GM06990 (cell line): ENCODE measurements at regions not wholly inside any gene's neighbourhood (a gene's known extent, or its start where the extent isn't known, plus 50 kb on each side); places are given as distances from the start of the nearest gene placed in this dataset.

Source experiments
- DNase-seq: peaks from one replicate; pipeline ENCODE4 v3.0.0-alpha.2; 2011; ENCODE audit not compliant: insufficient read length; ENCODE audit errors: extremely low read depth
- H3K27me3 ChIP-seq: replicated peaks from 2 replicates; pipeline ENCODE4 v1.6.0; 2011; ENCODE audit warnings: low read length; ENCODE audit not compliant: control insufficient read depth, insufficient read depth
- H3K36me3 ChIP-seq: 2 replicates; pipeline ENCODE4 v1.5.1; 2011; ENCODE audit warnings: low read length; ENCODE audit not compliant: control insufficient read depth, insufficient read depth
- H3K4me3 ChIP-seq: replicated peaks from 2 replicates; pipeline ENCODE4 v1.5.1; 2011; ENCODE audit warnings: low read depth, mild to moderate bottlenecking, control low read depth, low read length
- CTCF ChIP-seq: IDR thresholded peaks from 2 replicates; pipeline ENCODE4 v1.5.1; 2011; ENCODE audit warnings: low read length, control low read depth, mild to moderate bottlenecking, inconsistent platforms; ENCODE audit not compliant: insufficient read depth, poor library complexity, severe bottlenecking

- DNase-seq: no peak
- no peaks in the 10 kb centered on the region for H3K27me3 ChIP-seq
- H3K4me3 ChIP-seq: no peak overlapping the region
- no peak for TF ChIP-seq CTCF
- H3K36me3 ChIP-seq: no peaks in the 10 kb centered on the region
Observed at GRCh38 chr13:71339736-71340135, 527.3 kb downstream of the DACH1 start.

DNA sequence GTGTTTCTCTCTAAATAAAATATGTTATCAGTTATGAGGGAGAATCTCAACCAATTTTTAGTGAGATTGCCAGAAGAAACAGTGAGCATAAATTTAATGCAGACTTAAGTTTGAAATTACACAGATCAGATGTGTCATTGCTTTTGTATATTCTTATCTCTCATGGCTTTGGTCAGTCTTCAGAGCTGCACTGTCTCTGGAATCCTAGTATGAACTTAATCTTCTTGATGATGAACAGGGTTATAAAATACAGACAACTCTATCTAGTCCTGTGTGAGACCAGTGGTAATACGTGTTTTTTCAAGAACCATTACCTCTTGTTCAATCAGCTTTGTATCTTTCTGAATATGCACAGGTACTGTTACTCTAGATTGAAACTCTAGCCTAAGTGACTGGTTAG is 528.0 kb downstream of the DACH1 start:
- no peak overlapping the region for H3K4me3 ChIP-seq
- H3K36me3 ChIP-seq: no peaks in the 10 kb centered on the region
- no peak for TF ChIP-seq CTCF
- no peaks in the 10 kb centered on the region for H3K27me3 ChIP-seq
- no peak for DNase-seq

GRCh38 chr13:71338070-71338469 is 528.9 kb downstream of the DACH1 start:
- no peaks in the 10 kb centered on the region for H3K27me3 ChIP-seq
- no peak for TF ChIP-seq CTCF
- no peaks in the 10 kb centered on the region for H3K36me3 ChIP-seq
- DNase-seq: no peak
- no peak overlapping the region for H3K4me3 ChIP-seq

DNA sequence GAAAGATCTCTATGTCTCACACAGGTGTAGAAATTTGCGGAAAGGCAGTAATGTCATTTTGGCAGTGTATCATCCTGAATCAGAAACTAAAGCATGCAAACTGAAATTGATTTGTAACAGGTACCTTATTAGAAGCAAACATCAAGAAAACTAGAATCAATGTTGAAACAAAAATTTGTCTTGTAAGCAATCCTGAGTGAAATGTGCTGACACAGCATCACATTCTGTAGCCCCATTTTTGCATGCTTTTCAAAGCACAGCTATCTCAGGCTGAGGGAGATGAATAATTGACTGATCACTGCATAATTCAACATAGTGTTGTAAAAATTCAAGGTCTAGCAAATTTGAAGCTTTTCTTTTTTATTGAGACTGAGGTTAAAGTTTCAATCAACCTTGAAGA is 539.7 kb downstream of the DACH1 start:
- Histone ChIP-seq H3K36me3 (no peaks in the 10 kb centered on the region), H3K4me3 (no peak overlapping the region), H3K27me3 (no peaks in the 10 kb centered on the region)
- no peak for DNase-seq
- no peak for TF ChIP-seq CTCF

GRCh38 chr13:71325556-71325955 is 541.4 kb downstream of the DACH1 start:
- no peak for TF ChIP-seq CTCF
- H3K27me3 ChIP-seq: no peaks in the 10 kb centered on the region
- no peaks in the 10 kb centered on the region for H3K36me3 ChIP-seq
- no peak for DNase-seq
- no peak overlapping the region for H3K4me3 ChIP-seq

DNA sequence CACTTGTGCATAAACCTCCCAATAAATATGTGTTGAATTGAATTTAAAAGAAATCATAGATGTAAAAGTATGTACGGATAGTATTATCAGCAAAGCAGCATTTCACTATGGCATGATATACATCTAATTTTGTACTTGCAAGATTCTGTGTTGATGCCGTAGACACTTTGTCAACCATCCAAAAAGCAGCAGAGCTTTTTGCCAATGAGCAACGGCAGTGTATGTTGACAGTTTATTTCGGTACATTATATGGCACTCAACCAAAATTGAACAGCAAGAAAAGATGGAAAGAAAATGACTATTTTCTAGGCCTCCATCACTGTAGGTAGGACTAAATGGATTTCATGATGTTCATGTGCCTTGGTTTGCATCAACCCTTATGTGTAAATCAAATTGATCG is 543.7 kb downstream of the DACH1 start:
- H3K36me3 ChIP-seq: no peaks in the 10 kb centered on the region
- no peak overlapping the region for H3K4me3 ChIP-seq
- H3K27me3 ChIP-seq: no peaks in the 10 kb centered on the region
- TF ChIP-seq CTCF: no peak
- DNase-seq: no peak
